Fibroblast of skin of back (primary cell): ENCODE measurements at regions not wholly inside any gene's neighbourhood (a gene's known extent, or its start where the extent isn't known, plus 50 kb on each side); places are given as distances from the start of the nearest gene placed in this dataset.

Experiments used
- DNase-seq: peaks from one replicate; pipeline ENCODE4 v3.0.0-alpha.2; 2013

DNA sequence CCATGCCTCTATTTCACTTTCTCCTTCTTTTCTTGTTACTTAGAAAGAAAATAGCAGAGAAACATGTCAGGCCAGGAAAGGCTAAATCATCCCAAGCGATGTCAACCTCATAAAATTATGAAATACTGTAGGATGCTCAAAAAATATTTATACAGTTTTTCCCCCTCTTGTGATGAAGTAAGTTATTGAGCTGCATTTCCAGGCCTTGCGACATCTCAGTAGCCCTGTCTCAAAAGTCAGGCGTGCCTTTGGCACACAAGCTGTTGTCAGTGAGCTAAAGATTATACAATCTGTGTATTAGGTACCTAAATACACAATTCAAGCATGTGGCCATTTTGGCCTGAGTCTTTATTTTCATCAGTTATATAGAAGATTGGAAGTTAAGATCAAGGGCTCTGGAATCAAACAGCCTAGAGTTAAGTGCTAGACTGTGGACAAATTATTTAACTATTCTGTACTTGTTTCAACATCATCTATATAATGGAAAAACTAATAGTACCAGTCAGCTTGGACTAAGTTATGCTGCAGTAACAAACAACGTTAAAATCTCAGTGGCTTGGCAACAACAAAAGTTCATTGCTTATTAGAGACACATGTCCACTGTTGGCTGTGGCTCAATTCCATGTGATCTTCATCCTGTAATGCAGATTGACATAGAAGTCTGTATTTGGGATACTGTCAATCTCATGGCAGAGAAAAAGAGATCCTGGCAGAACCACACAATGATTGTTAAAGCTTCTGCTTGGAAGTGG lies 406.4 kb upstream of the PROK2 start:
- no peak for DNase-seq

DNA sequence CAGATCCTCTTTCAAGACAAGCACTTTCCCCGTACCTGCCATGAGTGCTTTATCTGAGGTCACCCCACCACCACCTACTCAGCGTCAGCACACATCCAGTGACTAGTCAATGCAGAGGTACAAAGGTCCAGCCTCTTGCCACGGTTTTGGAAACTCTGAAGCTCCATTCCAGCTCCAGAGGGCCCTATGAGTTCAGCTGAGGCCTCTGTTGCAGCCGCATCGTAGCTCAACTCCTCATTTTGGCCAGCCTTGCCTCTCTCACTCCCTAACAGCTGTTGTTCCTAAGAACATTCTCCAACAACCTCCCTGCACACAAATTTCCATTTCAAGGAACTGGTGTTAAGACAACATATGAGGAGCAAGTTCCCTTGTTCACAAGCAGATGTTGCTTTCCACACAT lies 405.1 kb upstream of the PROK2 start:
- no peak for DNase-seq

DNA sequence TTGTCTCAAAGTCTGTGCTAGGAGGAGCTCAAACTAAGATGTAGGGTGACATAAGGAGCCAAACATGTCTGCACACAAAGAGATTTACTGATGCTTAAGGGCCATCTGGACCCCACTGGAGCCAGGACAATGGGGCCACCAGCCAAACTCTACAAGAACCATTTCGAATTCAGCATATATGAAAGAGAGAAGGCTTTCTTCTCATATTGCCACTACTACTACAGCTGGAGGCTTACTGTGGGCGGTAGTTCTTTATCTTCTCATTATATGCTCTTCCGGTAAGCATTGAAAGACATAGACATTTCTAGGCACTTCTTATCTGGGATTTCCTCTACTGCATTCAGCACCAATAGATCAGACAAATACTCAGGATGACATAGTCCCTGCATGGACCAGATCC lies 404.4 kb upstream of the PROK2 start:
- DNase-seq = no peak

DNA sequence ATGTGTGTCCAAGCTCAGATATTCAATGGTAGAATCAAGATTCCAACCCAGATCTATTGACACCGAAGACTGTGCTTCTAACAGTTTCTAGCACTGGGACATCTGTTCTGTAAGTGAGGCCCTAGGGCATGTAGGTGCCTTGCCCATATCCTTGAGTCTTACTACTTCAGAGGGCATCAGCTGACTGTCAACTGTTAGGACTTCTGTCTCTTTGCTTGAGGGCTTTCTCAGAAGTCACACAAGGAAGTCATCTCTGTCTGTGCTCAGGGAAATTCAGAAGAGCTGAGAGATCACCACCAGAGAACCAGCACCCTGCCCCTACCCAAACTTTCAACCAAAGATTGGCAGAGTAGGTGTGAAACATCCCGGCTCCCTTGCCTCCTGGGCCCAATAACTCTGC lies 403.6 kb upstream of the PROK2 start:
- DNase-seq = no peak

DNA sequence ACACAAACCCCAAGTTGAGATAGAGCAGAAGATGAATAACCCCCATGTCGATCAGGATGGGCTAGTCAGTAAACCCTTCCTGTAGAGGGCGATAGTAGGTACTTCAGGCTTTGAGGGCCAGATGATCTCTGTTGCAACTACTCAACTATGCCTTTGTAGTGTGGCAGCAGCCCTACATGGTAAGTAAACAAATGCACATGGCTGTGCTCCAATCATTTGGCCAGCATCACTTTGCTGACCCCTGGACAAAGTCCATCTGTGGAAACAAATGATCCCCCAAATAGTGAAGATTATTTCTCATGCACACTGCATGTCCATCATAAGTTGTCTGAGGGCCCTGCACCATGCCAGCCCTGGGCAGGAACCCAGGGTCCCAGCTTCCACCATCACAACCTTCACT lies 402.2 kb upstream of the PROK2 start:
- DNase-seq = no peak

DNA sequence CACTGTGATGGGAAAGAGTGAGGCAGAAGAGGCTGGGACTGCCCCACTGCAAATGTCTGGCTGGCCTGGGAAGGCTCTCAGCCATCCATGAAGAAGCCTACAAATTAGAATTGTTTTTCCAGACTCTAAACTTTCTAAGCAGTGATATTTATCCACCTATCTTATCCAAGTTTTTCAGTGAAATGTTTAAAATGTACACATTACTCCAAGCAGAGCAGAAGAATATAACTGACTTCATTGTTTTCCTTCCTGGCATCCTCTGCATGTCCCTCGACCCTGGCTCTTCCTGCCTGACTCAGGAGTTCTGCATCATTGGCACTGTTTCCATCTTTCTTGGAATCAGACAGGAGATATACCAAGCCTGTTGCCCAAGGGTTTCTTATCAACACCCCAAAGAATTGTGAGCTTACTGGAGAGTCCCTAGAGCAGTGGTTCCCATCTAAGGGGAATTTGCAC lies 401.5 kb upstream of the PROK2 start:
- peak; percentile 71 for DNase-seq

DNA sequence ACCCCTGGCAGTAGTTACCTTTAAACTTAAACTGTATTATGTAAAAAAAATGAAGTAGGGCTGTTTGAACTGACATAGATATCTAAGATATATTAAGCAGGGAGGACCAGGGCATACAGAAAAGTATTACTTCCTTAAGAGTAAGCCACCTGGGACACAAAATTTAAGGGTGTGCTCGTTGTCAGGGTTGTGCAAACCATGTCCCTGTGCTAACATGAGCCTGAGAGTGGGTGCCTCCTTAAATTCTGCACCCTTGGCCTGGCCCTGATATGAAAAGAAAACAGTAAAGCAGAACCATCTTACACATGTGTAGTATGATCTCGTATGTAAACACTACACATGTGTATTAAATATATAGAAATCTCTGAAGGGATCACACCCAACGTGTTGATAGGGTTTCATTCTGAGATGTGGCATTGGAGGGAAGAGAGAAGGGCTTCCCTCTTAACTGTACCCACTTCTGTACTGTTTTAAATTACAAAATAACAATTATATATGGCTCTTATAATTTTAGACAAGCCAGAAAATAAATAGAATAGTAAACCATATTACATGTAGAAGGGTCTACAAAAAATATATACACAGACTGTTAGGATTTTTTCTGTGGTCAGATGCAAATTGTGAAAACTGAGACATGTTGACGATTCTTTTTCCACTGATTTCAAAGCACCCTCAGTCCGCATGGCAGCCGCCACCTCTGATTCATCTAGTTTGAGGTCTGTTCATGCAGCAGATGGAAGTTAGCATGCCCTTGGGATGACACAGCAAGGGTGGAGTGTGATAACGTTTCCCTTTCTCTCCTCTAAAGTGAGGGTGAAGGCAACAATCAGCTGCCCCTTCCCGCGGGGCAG lies 400.8 kb upstream of the PROK2 start:
- peak; percentile 88 for DNase-seq

DNA sequence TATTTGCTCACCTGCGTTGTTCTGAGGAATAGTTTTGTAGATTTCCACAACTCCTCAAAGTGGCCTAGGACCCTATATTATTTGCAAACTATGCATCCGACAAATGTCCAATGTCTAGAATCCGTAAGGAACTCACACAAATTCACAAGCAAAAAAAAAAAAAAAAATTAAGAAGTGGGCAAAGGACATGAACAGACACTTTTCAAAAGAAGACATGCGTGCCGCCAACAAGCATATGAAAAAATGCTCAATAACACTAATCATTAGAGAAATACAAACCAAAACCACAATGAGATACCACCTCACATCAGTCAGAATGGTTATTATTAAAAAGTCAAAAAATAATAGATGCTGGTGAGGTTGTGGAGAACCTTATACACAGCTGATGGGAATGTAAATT lies 398.5 kb upstream of the PROK2 start:
- DNase-seq = no peak

DNA sequence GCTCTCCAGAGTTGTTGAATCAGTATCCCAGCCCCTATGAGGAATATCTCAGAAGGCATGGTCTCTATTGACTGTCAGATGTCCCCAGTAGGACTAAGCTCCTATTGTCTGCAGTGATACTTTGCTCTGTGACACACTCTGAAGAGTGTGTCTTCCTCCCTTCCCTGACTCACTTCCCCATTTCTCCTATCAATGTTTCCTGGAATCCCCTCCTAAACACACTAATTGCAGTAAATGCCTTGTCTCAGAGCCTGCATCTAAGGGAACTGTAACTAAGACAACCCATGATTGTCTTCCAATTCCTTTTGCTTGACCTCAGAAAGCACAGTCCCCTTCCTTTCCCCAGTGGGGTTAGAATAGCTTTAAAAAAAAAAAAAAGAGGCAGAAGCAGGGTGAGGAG lies 397.3 kb upstream of the PROK2 start:
- DNase-seq = no peak

DNA sequence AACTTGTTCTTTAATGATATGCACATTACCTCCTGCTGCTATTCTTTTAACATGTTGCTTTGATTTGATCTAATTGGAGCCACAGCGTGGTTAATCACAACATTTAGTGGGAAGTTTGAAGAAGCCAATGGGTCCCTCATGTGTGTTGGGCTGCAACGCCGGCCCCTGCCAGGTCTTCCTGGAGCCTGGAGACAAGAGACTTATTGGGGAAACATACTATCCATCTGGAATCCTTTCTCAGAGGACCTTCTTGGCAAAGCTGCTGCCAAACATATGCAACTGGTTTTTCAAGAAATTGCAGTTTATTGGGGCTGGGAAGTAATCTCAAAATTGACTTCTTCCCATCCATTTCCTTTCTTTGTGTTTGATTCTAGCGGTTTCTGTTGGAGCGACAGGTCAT lies 396.3 kb upstream of the PROK2 start:
- DNase-seq = no peak

DNA sequence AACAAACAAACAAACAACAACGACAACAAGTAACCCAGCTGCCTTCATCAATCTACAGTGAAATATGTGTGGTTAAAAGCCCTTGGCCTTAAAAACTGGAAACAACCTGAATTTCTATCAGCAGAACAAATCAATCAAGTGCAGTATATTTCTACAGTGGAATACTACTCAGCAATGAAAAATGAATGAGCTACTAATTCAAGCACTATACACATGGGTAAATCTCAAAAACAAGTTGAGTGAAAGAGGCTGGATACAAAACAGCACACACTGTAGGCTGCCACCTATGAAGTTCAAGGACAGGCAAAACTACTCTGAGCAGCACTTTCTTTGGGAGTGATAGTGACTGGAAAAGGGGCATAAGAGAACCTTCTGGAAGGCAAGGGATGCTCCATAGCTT lies 395.5 kb upstream of the PROK2 start:
- DNase-seq = no peak

DNA sequence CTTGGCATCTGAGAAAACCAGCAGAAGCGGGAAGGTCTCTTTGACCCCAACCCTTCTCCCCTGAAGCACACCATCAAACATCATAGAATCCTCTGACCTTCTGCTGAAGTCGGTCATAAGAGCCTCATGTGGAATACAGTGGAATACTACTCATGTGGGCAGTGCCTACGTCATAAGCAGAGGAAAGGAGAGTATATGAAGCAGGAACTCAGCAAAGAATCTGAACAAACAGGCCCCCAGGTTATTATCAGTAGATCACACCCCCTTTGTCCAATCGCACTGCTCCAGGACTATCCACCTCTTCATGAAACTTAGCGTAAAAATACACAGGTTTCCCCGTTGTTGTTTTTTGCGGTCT lies 394.1 kb upstream of the PROK2 start:
- DNase-seq = no peak

DNA sequence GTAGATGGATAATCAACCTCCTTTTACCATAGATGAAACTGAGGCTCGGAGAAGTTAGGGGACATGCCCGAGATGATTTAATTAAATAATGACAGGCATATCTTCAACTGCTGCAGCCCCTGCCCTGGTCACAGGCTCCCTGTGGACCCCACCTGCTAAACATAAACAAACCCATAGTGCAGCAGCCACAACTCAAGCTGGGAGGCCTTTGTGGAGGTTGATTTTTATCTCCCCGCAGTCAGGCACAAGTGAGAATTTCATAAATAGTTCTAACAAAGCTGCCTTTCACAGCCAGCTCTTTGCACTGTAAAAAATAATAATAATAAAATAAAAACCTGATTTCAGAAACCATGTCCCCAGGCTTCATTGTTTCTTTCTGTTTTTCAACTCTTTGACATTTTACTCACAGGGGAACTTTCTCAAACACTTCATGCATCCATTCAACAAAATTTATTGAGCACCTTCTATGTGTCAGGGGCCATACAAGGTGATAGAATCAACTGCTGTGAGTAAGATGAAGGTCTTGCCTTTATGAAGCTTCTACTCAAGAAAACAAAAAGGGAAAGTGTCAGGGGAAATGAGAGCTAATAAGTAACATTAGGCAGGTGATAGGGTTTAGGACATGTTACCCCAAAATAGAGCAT lies 393.6 kb upstream of the PROK2 start:
- DNase-seq = no peak

DNA sequence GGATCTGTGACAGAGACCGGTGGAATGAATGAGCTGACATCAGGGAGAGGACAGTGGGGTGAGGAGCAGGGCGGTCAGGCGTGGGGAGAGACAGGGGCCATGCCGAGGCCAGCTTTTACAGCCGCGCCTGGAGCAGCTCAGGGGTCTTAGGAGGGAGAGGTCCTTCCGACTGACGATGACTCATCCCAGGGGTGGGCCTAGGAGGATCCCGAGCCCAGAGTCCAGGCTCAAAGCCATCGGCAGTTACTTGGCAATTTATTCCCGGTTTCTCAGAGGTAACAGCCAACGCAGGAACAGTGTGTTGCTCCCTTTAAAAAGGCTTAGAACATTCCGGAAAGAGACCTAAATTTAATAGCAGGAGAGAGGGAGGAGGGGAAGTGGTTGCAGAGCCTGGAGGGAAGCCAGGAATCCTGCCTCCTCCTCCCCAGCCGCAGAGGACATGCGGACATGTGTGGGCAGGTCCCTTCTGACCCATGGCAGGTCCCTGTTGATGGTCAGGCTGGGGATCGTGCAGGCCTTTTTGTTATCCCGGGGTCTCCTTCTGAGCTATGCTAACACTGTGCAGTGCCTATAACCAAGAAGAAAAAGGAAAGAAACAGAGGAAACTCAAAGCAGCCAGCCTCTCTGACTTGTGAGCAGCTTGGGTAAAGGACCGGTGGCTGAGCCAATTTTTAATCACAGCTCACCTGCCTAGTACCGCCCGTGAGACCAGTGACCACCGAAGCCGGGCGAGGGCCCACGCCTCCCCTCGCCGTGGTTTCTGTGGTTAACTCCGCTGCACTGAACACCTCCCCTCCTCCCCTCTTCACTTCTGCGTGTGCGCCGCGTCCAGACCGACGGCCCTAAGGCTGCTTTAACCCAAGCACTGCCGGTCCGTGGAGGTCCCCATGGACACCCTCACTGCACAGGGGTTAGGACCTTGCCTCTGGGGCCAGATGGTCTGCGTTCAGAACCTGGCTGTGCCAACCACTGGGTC lies 392.4 kb upstream of the PROK2 start:
- peak; percentile 50 for DNase-seq

DNA sequence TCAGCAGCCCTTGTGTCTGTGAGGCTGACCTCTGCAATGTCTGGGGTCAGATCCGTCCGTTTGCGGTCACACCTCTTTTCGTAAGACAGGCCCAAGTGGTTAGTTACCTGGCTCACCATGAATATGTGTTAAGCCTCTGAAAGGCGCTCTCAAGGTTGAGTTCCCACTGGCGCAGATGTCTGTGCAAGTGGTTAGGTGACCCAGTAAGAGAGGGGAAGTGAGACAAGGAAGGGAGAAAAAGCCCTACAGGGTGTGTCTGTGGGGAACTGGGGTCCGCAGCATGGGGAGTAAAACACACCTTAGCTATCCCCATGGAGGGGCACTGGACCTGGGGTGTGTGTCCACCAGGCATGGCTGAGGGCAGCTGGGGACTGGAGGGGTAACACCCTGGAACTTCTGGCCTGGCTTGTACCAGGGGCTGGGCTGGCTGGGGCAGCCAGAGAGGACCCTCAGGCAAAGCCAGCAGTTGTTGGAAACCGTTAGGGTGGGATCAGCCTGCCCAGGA lies 391.6 kb upstream of the PROK2 start:
- no peak for DNase-seq

DNA sequence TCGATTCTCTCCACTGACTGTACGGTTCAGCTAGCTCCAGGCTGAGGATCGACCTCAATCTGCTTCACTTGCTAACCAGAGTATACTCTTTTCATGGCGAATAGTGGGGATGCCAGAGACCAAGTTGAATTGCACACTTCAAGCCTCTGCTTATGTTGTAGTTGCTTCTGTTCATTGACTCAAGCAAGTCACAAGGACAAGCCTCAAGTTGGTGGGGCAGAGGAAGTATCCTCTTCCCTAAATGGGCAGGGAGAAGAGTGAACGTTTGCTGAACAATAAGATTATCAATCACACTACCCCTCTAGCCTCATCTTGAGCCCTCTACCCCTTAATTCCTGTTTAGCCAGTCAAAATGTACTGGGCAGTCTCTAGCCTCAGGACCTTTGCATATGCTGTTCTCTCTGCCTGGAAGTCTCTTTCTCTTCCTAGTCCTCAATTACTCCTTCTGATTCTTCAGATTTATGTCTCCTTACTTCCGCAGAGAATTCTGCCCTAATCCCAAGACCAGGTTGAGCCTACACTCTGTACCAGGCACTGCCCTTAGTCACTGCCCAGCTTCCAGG lies 390.4 kb upstream of the PROK2 start:
- DNase-seq = no peak

DNA sequence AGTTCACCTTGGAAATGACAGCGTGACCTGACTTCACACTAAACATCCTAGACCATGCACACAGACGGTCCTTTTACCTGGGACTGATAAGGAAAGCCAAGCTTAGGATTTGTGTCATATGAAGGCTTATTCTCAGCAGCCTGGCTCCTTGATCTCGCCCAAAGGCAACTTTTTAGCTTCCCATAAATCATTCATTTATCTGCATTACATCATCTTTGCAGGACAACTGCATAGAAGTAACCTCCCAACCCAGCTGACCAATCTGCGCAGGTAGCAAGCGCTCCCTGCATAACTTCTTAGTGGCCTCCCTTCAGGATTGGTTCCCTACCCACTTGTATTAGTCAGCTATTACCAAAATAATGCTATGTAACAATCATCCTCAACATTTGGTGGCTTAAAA lies 389.9 kb upstream of the PROK2 start:
- no peak for DNase-seq

DNA sequence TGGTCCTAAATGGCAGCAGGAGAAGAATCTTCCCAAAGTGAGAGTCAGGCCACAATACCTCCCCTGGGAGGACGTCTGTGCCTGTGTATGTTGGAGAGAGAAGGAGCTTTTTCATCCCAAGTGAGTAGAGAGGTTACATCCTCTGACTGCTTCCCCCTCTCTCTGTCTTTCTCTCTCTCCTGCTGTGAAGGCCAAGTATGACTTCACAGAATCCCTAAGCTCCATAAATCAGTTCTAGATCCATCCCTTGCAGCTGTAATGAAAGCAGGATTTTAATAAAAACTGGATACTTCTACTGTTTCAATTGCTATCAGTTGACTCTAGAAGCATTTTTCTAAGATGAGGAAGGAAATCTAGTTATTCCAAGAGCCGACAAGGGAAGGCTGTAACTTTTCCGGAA lies 389.1 kb upstream of the PROK2 start:
- no peak for DNase-seq

DNA sequence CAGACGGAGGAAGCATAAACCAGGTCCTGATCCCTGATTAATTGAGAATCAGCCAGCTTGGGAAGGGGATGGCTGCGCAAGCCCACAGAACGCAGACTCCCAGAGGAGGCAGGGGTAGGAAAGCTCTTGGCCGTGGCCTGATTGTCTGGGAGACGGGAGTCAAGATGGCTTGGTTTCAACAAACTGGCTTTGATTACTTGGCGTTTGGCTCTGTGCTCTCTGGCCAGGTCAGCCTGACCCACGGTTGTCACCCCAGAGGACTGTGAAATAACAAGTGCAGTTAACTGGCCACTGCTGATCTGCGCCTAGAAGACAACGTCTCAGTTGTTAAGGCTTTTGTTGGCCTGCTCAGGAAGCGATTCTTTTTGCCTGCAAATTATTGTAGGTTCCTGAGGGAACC lies 387.0 kb upstream of the PROK2 start:
- no peak for DNase-seq

DNA sequence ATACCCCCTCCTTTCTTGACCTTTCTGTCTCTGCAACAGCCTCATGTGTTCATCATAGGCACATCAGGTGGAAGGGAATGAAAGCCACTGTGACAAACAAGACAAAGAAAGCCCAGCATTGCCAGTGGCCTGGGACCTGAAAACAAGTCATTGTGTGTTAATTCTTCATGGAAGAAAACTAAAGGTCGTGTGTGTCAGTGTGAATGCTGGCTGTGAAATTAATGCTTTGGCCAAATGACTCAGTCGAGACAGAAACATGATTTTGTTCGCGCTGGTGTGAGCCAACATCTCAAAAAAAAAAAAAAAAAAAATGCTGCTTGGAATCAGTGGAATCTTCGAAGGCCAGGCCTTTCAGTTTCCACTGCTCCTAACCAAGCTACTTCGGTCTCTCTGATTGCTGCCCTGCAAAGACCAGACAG lies 386.5 kb upstream of the PROK2 start:
- no peak for DNase-seq

DNA sequence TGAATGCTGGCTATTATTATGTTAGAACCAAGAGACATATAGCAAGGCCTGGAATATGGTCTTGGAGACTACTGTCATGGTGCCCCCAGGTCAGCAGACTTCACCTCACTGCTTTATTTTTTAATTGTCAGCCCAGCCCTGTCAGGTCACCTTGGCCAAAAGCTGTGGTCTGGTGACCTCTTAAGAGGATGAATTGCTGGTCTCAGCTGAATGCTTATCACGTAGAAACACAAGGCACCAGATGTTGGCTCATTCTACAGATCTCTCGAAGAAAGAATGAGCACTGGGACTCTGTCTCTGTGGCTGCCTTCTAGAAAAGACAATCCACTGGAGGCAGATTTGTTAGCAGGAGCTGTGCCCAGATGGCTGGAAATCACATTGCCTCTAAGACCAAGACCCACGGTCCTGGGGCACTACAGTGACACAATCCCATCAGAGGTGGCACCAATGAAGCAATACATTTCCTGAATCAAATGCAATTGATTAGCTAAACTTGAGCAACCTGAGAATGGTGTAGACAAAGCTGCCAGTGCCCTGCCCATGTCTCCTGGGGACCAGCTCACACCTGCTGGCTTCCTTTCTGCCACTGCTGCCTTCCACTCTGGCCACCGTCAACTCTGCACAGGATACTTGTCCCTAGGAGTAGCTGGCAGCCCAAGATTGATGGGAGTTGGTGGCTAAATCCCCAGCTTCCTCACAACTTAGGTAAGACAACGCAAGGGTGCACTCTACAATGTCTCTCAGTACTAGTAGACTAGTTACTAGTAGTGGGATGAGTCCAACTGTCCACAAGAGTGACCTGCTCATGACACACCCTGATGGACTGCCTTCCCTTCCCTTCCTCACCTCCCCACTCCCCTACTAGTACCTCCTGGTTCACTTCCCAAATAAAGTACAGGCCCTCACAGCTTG lies 384.9 kb upstream of the PROK2 start:
- no peak for DNase-seq
